HEK293 (cell line): ENCODE measurements at regions not wholly inside any gene's neighbourhood (a gene's known extent, or its start where the extent isn't known, plus 50 kb on each side); places are given as distances from the start of the nearest gene placed in this dataset.

Experiments used
- CTCF ChIA-PET: fragments of 350-600 bp; formaldehyde crosslinking; extraction: SDS; loops from one replicate; lab custom pipeline; 2021; ENCODE audit warnings: antibody characterized with exemption; lab: Yijun Ruan, JAX
- POLR2A ChIA-PET: fragments of 300-600 bp; formaldehyde crosslinking; extraction: SDS; loops from one replicate; lab custom pipeline; 2020; ENCODE audit warnings: antibody characterized with exemption, inconsistent platforms; lab: Yijun Ruan, JAX
- H3K27ac ChIP-seq: fragments of 200-500 bp; sonication (Bioruptor generic); 2 replicates; pipeline ENCODE4 v1.5.1; 2014; ENCODE audit warnings: low read depth, low read length, control low read depth, inconsistent platforms; ENCODE audit errors: extremely low read depth
- H3K36me3 ChIP-seq, 2 experiments: fragments of 200-500 bp in 1 of 2; sonication (Bioruptor generic) in 1 of 2; 1 replicate in 1 of 2; 2 replicates in 1 of 2; pipeline ENCODE4 v1.5.1; 2014 to 2017; ENCODE audit warnings: inconsistent platforms in 2 of 2, low read length in 2 of 2; ENCODE audit not compliant: control insufficient read depth in 2 of 2, insufficient read depth in 1 of 2
- H3K4me1 ChIP-seq: fragments of 200-500 bp; sonication (Bioruptor generic); 2 replicates; pipeline ENCODE4 v1.5.1; 2014; ENCODE audit warnings: mild to moderate bottlenecking, low read length, inconsistent platforms; ENCODE audit not compliant: control insufficient read depth, insufficient read depth
- H3K4me3 ChIP-seq: 2 replicates; pipeline ENCODE4 v1.5.1; 2011; ENCODE audit warnings: low read depth, mild to moderate bottlenecking, control low read depth, low read length, moderate library complexity
- H3K9me3 ChIP-seq: fragments of 200-500 bp; sonication (Bioruptor generic); 2 replicates; pipeline ENCODE4 v1.5.1; 2014; ENCODE audit warnings: low read depth, low read length, inconsistent platforms; ENCODE audit not compliant: control insufficient read depth, insufficient read depth
- KLF16 ChIP-seq: fragments of 450-650 bp; formaldehyde crosslinking; IDR thresholded peaks from 2 replicates; pipeline ENCODE4 v1.5.1; 2017; ENCODE audit warnings: missing biosample characterization, missing genetic modification characterization
- SP2 ChIP-seq: fragments of 450-650 bp; formaldehyde crosslinking; IDR thresholded peaks from 2 replicates; pipeline ENCODE4 v1.5.1; 2016; ENCODE audit warnings: missing biosample characterization, missing genetic modification characterization
- TRIM28 ChIP-seq: IDR thresholded peaks from 2 replicates; pipeline ENCODE4 v1.6.1; 2011; ENCODE audit warnings: low read length, control low read depth, borderline replicate concordance
- ZBTB20 ChIP-seq: fragments of 450-650 bp; formaldehyde crosslinking; IDR thresholded peaks from 2 replicates; pipeline ENCODE4 v1.5.1; 2016; ENCODE audit warnings: missing biosample characterization, missing genetic modification characterization
- ZIC2 ChIP-seq: fragments of 450-650 bp; formaldehyde crosslinking; IDR thresholded peaks from 2 replicates; pipeline ENCODE4 v1.5.1; 2016; ENCODE audit warnings: missing biosample characterization, missing genetic modification characterization
- ZNF121 ChIP-seq: fragments of 450-650 bp; formaldehyde crosslinking; IDR thresholded peaks from 2 replicates; pipeline ENCODE4 v1.5.1; 2016; ENCODE audit warnings: missing biosample characterization, missing genetic modification characterization
- ZNF169 ChIP-seq: fragments of 450-650 bp; formaldehyde crosslinking; IDR thresholded peaks from 2 replicates; pipeline ENCODE4 v1.5.1; 2016; ENCODE audit warnings: missing biosample characterization, missing genetic modification characterization
- ZNF341 ChIP-seq: fragments of 450-650 bp; formaldehyde crosslinking; IDR thresholded peaks from 2 replicates; pipeline ENCODE4; 2016; ENCODE audit warnings: low read depth, missing biosample characterization, missing genetic modification characterization
- ZNF37A ChIP-seq: fragments of 450-650 bp; IDR thresholded peaks from 2 replicates; pipeline ENCODE4 v1.5.1; 2018; ENCODE audit warnings: missing biosample characterization, missing genetic modification characterization
- TF ChIP-seq, protein P1 (sequence below): fragments of 450-650 bp; formaldehyde crosslinking; IDR thresholded peaks from 2 replicates; pipeline ENCODE4 v1.5.1; 2017; ENCODE audit warnings: missing biosample characterization, missing genetic modification characterization
- TF ChIP-seq, protein P2 (sequence below): fragments of 450-650 bp; formaldehyde crosslinking; IDR thresholded peaks from 2 replicates; pipeline ENCODE4 v1.5.1; 2017; ENCODE audit warnings: missing biosample characterization, missing genetic modification characterization
- TF ChIP-seq, protein P3 (sequence below): fragments of 450-650 bp; formaldehyde crosslinking; IDR thresholded peaks from 2 replicates; pipeline ENCODE4 v1.5.1; 2016; ENCODE audit warnings: missing biosample characterization, missing genetic modification characterization
- TF ChIP-seq, protein P4 (sequence below): fragments of 450-650 bp; formaldehyde crosslinking; IDR thresholded peaks from 2 replicates; pipeline ENCODE4 v1.5.1; 2016; ENCODE audit warnings: missing biosample characterization, missing genetic modification characterization

DNA sequence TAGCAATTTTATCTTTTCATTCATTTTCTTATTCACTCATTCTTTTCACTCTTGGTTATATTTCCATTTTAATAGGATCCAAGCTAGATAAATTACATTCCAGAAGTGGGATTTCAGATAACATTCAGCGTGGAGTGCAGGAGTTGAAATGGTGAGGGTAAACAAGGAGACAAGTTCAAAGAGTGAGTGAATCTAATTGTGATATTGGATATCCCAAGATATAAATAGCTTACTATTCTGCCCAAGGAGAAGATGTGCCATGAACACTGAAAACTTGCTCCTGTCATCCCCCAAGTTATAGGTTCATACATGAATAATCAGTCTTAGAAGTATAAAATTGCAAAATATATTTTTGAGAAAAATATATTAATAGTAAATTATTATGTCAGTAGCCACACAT is 459.3 kb downstream of the CETN3 start (continued):
- no peak for TF ChIP-seq ZNF121
- no peak for TF ChIP-seq TRIM28
- TF ChIP-seq KLF16 (tag by site-specific recombination) = no peak
- no peak for TF ChIP-seq ZNF169 (tag by site-specific recombination)
- TF ChIP-seq, protein P1, sequence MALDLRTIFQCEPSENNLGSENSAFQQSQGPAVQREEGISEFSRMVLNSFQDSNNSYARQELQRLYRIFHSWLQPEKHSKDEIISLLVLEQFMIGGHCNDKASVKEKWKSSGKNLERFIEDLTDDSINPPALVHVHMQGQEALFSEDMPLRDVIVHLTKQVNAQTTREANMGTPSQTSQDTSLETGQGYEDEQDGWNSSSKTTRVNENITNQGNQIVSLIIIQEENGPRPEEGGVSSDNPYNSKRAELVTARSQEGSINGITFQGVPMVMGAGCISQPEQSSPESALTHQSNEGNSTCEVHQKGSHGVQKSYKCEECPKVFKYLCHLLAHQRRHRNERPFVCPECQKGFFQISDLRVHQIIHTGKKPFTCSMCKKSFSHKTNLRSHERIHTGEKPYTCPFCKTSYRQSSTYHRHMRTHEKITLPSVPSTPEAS (tag by site-specific recombination) = no peak

DNA sequence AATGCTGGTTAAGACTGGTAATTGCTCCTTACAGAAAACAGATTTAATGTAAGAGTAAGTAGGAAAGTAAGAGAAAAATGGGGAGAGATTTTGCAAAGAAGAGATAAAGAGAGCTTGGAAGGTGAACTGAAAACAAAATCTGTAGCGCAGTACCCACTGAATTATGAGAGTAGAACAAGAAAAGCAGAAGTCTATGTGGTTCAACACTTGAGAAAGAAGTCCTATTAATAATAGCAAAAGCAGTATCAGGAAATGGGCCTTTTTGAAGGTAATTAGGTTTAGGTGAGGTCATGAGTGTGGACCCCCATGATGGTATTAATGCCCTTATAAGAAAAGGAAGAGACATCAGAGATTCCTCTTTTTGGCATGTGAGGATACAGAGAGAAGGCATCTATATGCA is 460.6 kb downstream of the CETN3 start:
- TF ChIP-seq ZIC2 = no peak
- TF ChIP-seq, protein P2, sequence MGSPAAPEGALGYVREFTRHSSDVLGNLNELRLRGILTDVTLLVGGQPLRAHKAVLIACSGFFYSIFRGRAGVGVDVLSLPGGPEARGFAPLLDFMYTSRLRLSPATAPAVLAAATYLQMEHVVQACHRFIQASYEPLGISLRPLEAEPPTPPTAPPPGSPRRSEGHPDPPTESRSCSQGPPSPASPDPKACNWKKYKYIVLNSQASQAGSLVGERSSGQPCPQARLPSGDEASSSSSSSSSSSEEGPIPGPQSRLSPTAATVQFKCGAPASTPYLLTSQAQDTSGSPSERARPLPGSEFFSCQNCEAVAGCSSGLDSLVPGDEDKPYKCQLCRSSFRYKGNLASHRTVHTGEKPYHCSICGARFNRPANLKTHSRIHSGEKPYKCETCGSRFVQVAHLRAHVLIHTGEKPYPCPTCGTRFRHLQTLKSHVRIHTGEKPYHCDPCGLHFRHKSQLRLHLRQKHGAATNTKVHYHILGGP (tag by site-specific recombination) = no peak
- TF ChIP-seq, all 188 proteins: peak for 0
- H3K36me3 ChIP-seq = no peaks in the 10 kb centered on the region
- H3K9me3 ChIP-seq = no peaks in the 10 kb centered on the region
- POLR2A ChIA-PET = no interaction called here
- H3K4me3 ChIP-seq = no peak overlapping the region
- no peaks in the 10 kb centered on the region for H3K4me1 ChIP-seq
- H3K27ac ChIP-seq = no peak overlapping the region
- CTCF ChIA-PET = no interaction called here

DNA sequence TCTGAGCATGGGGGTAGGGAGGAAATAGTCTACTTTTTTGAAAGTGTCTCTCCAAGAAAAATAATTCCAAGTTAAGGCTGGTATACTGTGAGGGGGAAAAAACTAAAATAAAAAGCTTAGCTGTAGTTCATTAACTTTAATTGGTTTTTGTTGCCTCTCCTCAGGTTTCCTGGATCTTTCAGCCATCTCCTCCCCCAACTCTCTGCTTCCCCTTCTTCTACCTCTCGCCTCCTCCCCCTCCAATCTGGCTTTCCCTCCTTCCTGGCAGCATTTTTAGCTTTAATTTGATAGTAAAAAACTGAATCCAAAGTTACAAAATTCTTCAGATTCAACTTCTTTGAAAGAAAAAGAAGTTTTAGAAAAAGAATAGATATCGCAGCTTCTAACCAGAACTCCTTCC is 462.6 kb downstream of the CETN3 start:
- CTCF ChIA-PET = no interaction called here

DNA sequence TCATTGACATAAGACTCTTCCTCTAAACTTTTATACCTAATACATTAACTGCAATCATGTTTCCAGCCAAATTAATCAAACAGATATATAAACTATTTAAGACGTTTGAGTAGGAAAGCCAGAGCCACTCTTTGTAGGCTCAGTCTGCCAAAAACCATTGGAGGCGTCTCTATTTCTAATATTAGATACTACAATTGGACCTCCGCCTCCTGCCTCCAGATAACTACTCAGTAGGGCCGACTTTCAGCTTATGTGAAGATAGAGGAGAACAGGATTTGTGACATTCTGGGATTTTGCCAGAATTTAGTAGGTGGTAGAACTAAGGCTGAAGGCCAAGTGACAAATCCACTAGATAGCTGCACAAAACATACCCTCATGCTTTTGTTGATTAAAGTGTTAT is 463.0 kb downstream of the CETN3 start:
- Histone ChIP-seq H3K9me3 (no peaks in the 10 kb centered on the region), H3K4me1 (no peaks in the 10 kb centered on the region), H3K4me3 (no peak overlapping the region), H3K27ac (no peak overlapping the region), H3K36me3 (no peaks in the 10 kb centered on the region)
- ChIA-PET CTCF (no interaction called here), POLR2A (no interaction called here)
- no peak for TF ChIP-seq ZNF37A (tag by site-specific recombination)
- no peak for TF ChIP-seq SP2 (tag by site-specific recombination)
- TF ChIP-seq, protein P3, sequence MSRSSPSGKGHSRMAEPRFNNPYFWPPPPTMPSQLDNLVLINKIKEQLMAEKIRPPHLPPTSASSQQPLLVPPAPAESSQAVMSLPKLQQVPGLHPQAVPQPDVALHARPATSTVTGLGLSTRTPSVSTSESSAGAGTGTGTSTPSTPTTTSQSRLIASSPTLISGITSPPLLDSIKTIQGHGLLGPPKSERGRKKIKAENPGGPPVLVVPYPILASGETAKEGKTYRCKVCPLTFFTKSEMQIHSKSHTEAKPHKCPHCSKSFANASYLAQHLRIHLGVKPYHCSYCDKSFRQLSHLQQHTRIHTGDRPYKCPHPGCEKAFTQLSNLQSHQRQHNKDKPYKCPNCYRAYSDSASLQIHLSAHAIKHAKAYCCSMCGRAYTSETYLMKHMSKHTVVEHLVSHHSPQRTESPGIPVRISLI (tag by site-specific recombination) = no peak

More for the DNA sequence above, 462.6 kb downstream of the CETN3 start:
- Histone ChIP-seq H3K4me3 (no peak overlapping the region), H3K4me1 (no peaks in the 10 kb centered on the region), H3K9me3 (no peaks in the 10 kb centered on the region), H3K27ac (no peak overlapping the region), H3K36me3 (no peaks in the 10 kb centered on the region)
- TF ChIP-seq ZNF341 (no peak), ZBTB20 (no peak)
- TF ChIP-seq, protein P4, sequence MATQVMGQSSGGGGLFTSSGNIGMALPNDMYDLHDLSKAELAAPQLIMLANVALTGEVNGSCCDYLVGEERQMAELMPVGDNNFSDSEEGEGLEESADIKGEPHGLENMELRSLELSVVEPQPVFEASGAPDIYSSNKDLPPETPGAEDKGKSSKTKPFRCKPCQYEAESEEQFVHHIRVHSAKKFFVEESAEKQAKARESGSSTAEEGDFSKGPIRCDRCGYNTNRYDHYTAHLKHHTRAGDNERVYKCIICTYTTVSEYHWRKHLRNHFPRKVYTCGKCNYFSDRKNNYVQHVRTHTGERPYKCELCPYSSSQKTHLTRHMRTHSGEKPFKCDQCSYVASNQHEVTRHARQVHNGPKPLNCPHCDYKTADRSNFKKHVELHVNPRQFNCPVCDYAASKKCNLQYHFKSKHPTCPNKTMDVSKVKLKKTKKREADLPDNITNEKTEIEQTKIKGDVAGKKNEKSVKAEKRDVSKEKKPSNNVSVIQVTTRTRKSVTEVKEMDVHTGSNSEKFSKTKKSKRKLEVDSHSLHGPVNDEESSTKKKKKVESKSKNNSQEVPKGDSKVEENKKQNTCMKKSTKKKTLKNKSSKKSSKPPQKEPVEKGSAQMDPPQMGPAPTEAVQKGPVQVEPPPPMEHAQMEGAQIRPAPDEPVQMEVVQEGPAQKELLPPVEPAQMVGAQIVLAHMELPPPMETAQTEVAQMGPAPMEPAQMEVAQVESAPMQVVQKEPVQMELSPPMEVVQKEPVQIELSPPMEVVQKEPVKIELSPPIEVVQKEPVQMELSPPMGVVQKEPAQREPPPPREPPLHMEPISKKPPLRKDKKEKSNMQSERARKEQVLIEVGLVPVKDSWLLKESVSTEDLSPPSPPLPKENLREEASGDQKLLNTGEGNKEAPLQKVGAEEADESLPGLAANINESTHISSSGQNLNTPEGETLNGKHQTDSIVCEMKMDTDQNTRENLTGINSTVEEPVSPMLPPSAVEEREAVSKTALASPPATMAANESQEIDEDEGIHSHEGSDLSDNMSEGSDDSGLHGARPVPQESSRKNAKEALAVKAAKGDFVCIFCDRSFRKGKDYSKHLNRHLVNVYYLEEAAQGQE (tag by site-specific recombination) = no peak
- POLR2A ChIA-PET = no interaction called here
